ENCODE measurements at regions not wholly inside any gene's neighbourhood (a gene's known extent, or its start where the extent isn't known, plus 50 kb on each side); places are given as distances from the start of the nearest gene placed in this dataset.

DNA sequence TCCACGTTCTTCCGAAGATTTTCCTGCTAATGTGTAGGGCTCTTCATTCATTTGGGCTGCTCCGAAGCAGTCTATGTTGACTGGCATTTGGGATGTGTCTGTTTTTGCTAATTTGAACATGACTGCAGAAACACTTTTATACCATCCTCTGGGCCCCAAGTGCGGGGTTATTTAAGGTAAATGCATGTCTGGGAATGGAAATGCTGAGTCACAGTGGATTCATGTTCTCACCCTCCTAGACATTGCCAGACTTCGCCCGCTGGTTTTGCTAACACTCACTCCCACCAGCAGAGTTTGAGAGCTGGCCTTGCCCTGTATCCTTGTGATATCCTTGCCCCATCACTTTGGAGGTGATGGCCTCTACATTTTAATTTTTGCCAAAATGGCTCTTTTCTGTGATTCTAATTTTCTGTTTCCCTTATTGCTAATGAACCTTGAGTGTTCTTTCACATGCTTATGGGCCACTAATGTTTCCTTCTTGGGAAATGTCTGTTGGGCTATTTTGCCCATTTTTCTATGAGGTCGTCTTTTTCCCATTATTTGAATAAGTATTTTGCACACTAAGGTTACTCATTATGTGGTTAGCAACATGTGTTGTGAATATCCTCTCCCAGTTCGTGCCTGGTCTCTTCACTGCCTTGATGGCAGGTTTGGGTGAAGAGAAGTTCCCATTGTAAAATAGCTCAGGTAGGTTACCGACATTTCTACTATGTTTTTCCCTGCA lies 204.1 kb downstream of the GLI2 start:
- TF ChIP-seq CTCF (IDR thresholded peaks at IDR 0.05) (no peak), NR1H2 (CRISPR knock-in tag; IDR thresholded peaks at IDR 0.05) (no peak), GABPB1 (CRISPR knock-in tag; IDR thresholded peaks at IDR 0.05) (no peak), TEAD4 (CRISPR knock-in tag; IDR thresholded peaks at IDR 0.05) (no peak), ZNF281 (CRISPR knock-in tag; IDR thresholded peaks at IDR 0.05) (no peak), ATF6 (CRISPR knock-in tag; IDR thresholded peaks at IDR 0.05) (no peak), NR3C1 (CRISPR knock-in tag; conservative IDR thresholded peaks at IDR 0.05; ENCODE audit: low read depth) (no peak), ZBTB21 (CRISPR knock-in tag; IDR thresholded peaks at IDR 0.05; ENCODE audit: borderline replicate concordance) (no peak), ATF3 (CRISPR knock-in tag; conservative IDR thresholded peaks at IDR 0.05) (no peak), NFYB (CRISPR knock-in tag; conservative IDR thresholded peaks at IDR 0.05; ENCODE audit: low read depth) (no peak), PRDM15 (CRISPR knock-in tag; IDR thresholded peaks at IDR 0.05) (no peak)
- TF ChIP-seq, protein P1, sequence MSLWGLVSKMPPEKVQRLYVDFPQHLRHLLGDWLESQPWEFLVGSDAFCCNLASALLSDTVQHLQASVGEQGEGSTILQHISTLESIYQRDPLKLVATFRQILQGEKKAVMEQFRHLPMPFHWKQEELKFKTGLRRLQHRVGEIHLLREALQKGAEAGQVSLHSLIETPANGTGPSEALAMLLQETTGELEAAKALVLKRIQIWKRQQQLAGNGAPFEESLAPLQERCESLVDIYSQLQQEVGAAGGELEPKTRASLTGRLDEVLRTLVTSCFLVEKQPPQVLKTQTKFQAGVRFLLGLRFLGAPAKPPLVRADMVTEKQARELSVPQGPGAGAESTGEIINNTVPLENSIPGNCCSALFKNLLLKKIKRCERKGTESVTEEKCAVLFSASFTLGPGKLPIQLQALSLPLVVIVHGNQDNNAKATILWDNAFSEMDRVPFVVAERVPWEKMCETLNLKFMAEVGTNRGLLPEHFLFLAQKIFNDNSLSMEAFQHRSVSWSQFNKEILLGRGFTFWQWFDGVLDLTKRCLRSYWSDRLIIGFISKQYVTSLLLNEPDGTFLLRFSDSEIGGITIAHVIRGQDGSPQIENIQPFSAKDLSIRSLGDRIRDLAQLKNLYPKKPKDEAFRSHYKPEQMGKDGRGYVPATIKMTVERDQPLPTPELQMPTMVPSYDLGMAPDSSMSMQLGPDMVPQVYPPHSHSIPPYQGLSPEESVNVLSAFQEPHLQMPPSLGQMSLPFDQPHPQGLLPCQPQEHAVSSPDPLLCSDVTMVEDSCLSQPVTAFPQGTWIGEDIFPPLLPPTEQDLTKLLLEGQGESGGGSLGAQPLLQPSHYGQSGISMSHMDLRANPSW (CRISPR knock-in tag; conservative IDR thresholded peaks at IDR 0.05; ENCODE audit: low read depth) = no peak
- TF ChIP-seq, protein P2, sequence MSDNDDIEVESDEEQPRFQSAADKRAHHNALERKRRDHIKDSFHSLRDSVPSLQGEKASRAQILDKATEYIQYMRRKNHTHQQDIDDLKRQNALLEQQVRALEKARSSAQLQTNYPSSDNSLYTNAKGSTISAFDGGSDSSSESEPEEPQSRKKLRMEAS (CRISPR knock-in tag; IDR thresholded peaks at IDR 0.05) = no peak
- TF ChIP-seq, protein P3, sequence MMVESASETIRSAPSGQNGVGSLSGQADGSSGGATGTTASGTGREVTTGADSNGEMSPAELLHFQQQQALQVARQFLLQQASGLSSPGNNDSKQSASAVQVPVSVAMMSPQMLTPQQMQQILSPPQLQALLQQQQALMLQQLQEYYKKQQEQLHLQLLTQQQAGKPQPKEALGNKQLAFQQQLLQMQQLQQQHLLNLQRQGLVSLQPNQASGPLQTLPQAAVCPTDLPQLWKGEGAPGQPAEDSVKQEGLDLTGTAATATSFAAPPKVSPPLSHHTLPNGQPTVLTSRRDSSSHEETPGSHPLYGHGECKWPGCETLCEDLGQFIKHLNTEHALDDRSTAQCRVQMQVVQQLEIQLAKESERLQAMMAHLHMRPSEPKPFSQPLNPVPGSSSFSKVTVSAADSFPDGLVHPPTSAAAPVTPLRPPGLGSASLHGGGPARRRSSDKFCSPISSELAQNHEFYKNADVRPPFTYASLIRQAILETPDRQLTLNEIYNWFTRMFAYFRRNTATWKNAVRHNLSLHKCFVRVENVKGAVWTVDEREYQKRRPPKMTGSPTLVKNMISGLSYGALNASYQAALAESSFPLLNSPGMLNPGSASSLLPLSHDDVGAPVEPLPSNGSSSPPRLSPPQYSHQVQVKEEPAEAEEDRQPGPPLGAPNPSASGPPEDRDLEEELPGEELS (CRISPR knock-in tag; IDR thresholded peaks at IDR 0.05) = no peak
